Trophoblast cell (in vitro differentiated cells and primary cell): ENCODE measurements at regions not wholly inside any gene's neighbourhood (a gene's known extent, or its start where the extent isn't known, plus 50 kb on each side); places are given as distances from the start of the nearest gene placed in this dataset.

ENCODE experiments used
- DNase-seq, 2 donors: peaks; one replicate each; pipeline ENCODE4 v3.0.0-alpha.2; 2016
- H2AFZ ChIP-seq: 2 replicates; pipeline ENCODE4 v1.6.1; 2013; ENCODE audit warnings: low read length, moderate library complexity, mild to moderate bottlenecking; ENCODE audit not compliant: insufficient read depth, poor library complexity
- H2AK5ac ChIP-seq: 2 replicates; pipeline ENCODE4 v1.6.1; 2013; ENCODE audit warnings: mild to moderate bottlenecking, low read length
- H2BK120ac ChIP-seq: 2 replicates; pipeline ENCODE4 v1.6.1; 2013; ENCODE audit warnings: low read length, mild to moderate bottlenecking, moderate library complexity; ENCODE audit not compliant: insufficient read depth, poor library complexity
- H2BK12ac ChIP-seq: 2 replicates; pipeline ENCODE4 v1.6.1; 2013; ENCODE audit warnings: mild to moderate bottlenecking, low read length, moderate library complexity
- H2BK5ac ChIP-seq: 2 replicates; pipeline ENCODE4 v1.6.1; 2013; ENCODE audit warnings: low read length, low read depth, moderate library complexity, mild to moderate bottlenecking; ENCODE audit not compliant: poor library complexity
- H3K14ac ChIP-seq: 2 replicates; pipeline ENCODE4 v1.6.1; 2013; ENCODE audit warnings: mild to moderate bottlenecking, low read length
- H3K18ac ChIP-seq: 2 replicates; pipeline ENCODE4 v1.6.1; 2013; ENCODE audit warnings: mild to moderate bottlenecking, low read length
- H3K23ac ChIP-seq: 2 replicates; pipeline ENCODE4 v1.6.1; 2013; ENCODE audit warnings: low read length
- H3K27ac ChIP-seq: 2 replicates; pipeline ENCODE4 v1.5.1; 2013; ENCODE audit warnings: low read depth, mild to moderate bottlenecking, inconsistent platforms, low read length, moderate library complexity
- H3K27me3 ChIP-seq: 2 replicates; pipeline ENCODE4 v1.6.1; 2013; ENCODE audit warnings: inconsistent platforms, mild to moderate bottlenecking, low read length, moderate library complexity; ENCODE audit not compliant: insufficient read depth
- H3K36me3 ChIP-seq, 2 experiments: 1 replicate in 1 of 2; 2 replicates in 1 of 2; pipeline ENCODE4 v1.6.1; 2013; ENCODE audit warnings: low read length in 2 of 2, mild to moderate bottlenecking in 2 of 2, moderate library complexity in 1 of 2; ENCODE audit not compliant: insufficient read depth in 2 of 2, control insufficient read depth in 1 of 2
- H3K4ac ChIP-seq: 2 replicates; pipeline ENCODE4 v1.6.1; 2013; ENCODE audit warnings: low read depth, mild to moderate bottlenecking, low read length, moderate library complexity
- H3K4me1 ChIP-seq, 2 experiments: 1 replicate in 1 of 2; 2 replicates in 1 of 2; pipeline ENCODE4 v1.6.1; 2013; ENCODE audit warnings: low read length in 2 of 2, mild to moderate bottlenecking in 2 of 2, moderate library complexity in 1 of 2; ENCODE audit not compliant: insufficient read depth in 2 of 2, control insufficient read depth in 1 of 2
- H3K4me2 ChIP-seq: 2 replicates; pipeline ENCODE4 v1.6.1; 2013; ENCODE audit warnings: inconsistent platforms, mild to moderate bottlenecking, low read length, moderate library complexity
- H3K4me3 ChIP-seq: 2 replicates; pipeline ENCODE4 v1.5.1; 2013; ENCODE audit warnings: mild to moderate bottlenecking, low read depth, low read length, inconsistent platforms
- H3K79me1 ChIP-seq: one replicate; pipeline ENCODE4 v1.6.1; 2013; ENCODE audit warnings: low read length
- H3K79me2 ChIP-seq: 2 replicates; pipeline ENCODE4 v1.6.1; 2013; ENCODE audit warnings: low read length, mild to moderate bottlenecking; ENCODE audit not compliant: control insufficient read depth, insufficient read depth, poor library complexity
- H3K9ac ChIP-seq: 2 replicates; pipeline ENCODE4 v1.6.1; 2013; ENCODE audit warnings: mild to moderate bottlenecking, low read length
- H3K9me3 ChIP-seq: 2 replicates; pipeline ENCODE4 v1.6.1; 2013; ENCODE audit warnings: low read depth, mild to moderate bottlenecking, control low read depth, inconsistent platforms, low read length; ENCODE audit not compliant: insufficient read depth
- H4K12ac ChIP-seq: 2 replicates; pipeline ENCODE4 v1.6.1; 2013; ENCODE audit warnings: low read depth, mild to moderate bottlenecking, low read length, moderate library complexity
- H4K8ac ChIP-seq: 2 replicates; pipeline ENCODE4 v1.6.1; 2013; ENCODE audit warnings: low read depth, mild to moderate bottlenecking, low read length, moderate library complexity
- H4K91ac ChIP-seq: one replicate; pipeline ENCODE4 v1.6.1; 2013; ENCODE audit warnings: low read depth, mild to moderate bottlenecking, low read length, moderate library complexity
- WGBS: extraction: QIAGEN DNeasy Blood & Tissue Kit; methylation state at CpG from one replicate; pipeline ENCODE4 v1.1.7; 2013; ENCODE audit warnings: missing lambda C conversion rate; ENCODE audit not compliant: insufficient read length, insufficient coverage; ENCODE audit errors: extremely low coverage; 5-methylcytosine and 5-hydroxymethylcytosine counted together

- H3K18ac ChIP-seq = no peak overlapping the region
- H3K4me1 ChIP-seq = no peaks in the 10 kb centered on the region
- H2BK5ac ChIP-seq = no peak overlapping the region
- no peak overlapping the region for H4K8ac ChIP-seq
- no peaks in the 10 kb centered on the region for H3K9me3 ChIP-seq
- no peak overlapping the region for H2AK5ac ChIP-seq
- no peak overlapping the region for H2BK120ac ChIP-seq
- H3K4ac ChIP-seq = no peak overlapping the region
- H3K9ac ChIP-seq = no peak overlapping the region
- H3K27ac ChIP-seq = no peak overlapping the region
- no peaks in the 10 kb centered on the region for H3K79me2 ChIP-seq
- H3K23ac ChIP-seq = no peak overlapping the region
- no peaks in the 10 kb centered on the region for H3K79me1 ChIP-seq
- WGBS = no CpG with 5 or more reads among the region's 4 CpGs
- DNase-seq = no peak
- no peaks in the 10 kb centered on the region for H3K36me3 ChIP-seq
- no peak overlapping the region for H2AFZ ChIP-seq
- no peak overlapping the region for H3K4me3 ChIP-seq
- no peak overlapping the region for H3K4me2 ChIP-seq
- no peaks in the 10 kb centered on the region for H3K27me3 ChIP-seq
- no peak overlapping the region for H2BK12ac ChIP-seq
- no peak overlapping the region for H4K12ac ChIP-seq
- H4K91ac ChIP-seq = no peak overlapping the region
- H3K14ac ChIP-seq = no peak overlapping the region
Measured at GRCh38 chr18:56307354-56308170, 330.8 kb downstream of the TXNL1 start.

DNA sequence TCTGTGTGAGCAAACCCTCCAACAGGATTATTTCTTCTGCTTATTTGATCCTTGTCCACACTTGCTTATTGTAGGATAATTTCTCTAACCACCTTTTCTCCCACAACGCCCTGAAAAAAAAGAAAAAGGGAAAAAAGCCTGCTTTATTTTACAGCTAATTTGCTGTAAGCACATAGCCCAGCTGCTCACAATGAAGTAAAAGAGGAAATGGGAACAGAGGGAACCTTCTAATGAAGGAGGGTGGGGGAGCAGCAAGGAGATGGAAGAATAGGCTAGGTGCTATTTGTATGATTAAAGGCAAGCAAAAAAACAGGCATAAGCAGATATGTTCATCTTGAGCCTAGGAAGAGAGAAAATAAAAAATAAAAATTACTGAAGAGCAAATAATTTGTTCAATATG is 331.6 kb downstream of the TXNL1 start:
- Histone ChIP-seq H4K12ac (no peak overlapping the region), H2BK5ac (no peak overlapping the region), H2AFZ (no peak overlapping the region), H3K23ac (no peak overlapping the region), H3K9ac (no peak overlapping the region), H3K4me2 (no peak overlapping the region), H3K14ac (no peak overlapping the region), H4K91ac (no peak overlapping the region), H2BK12ac (no peak overlapping the region), H3K36me3 (no peaks in the 10 kb centered on the region), H2BK120ac (no peak overlapping the region), H3K79me1 (no peaks in the 10 kb centered on the region), H3K4me3 (no peak overlapping the region), H3K27ac (no peak overlapping the region), H3K79me2 (no peaks in the 10 kb centered on the region), H3K9me3 (no peaks in the 10 kb centered on the region), H3K18ac (no peak overlapping the region), H3K4me1 (no peaks in the 10 kb centered on the region), H2AK5ac (no peak overlapping the region), H4K8ac (no peak overlapping the region), H3K27me3 (no peaks in the 10 kb centered on the region), H3K4ac (no peak overlapping the region)
- no peak for DNase-seq
- no CpG with 5 or more reads among the region's 1 CpG for WGBS

DNA sequence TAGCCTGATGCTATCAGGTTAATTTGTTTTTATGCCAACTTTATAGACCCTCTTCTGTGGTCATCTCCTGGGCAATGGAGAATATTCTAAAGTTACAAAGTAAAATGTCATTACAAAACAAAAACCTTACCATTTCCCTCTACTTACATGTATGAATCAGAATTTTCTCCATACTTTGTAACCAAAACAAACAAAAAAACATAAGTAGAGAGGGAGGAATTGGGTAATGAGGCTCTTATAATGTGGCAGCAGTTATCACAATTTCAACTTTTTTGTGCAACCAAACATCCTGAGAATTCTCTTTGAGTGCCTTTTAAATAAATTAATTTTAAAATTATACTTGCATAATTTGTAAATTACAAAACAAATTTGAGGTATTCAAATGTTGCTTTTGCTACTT is 332.8 kb downstream of the TXNL1 start:
- Histone ChIP-seq H3K23ac (no peak overlapping the region), H2BK12ac (no peak overlapping the region), H3K18ac (no peak overlapping the region), H3K4ac (no peak overlapping the region), H3K4me1 (no peaks in the 10 kb centered on the region), H3K14ac (no peak overlapping the region), H2BK120ac (no peak overlapping the region), H4K12ac (no peak overlapping the region), H3K27ac (no peak overlapping the region), H3K79me1 (no peaks in the 10 kb centered on the region), H3K36me3 (no peaks in the 10 kb centered on the region), H2BK5ac (no peak overlapping the region), H3K9ac (no peak overlapping the region), H3K4me2 (no peak overlapping the region), H2AFZ (no peak overlapping the region), H3K79me2 (no peaks in the 10 kb centered on the region), H3K4me3 (no peak overlapping the region), H4K8ac (no peak overlapping the region), H3K9me3 (no peaks in the 10 kb centered on the region), H3K27me3 (no peaks in the 10 kb centered on the region), H4K91ac (no peak overlapping the region), H2AK5ac (no peak overlapping the region)
- peak in 1 of 2 donors; percentile 59 for DNase-seq

DNA sequence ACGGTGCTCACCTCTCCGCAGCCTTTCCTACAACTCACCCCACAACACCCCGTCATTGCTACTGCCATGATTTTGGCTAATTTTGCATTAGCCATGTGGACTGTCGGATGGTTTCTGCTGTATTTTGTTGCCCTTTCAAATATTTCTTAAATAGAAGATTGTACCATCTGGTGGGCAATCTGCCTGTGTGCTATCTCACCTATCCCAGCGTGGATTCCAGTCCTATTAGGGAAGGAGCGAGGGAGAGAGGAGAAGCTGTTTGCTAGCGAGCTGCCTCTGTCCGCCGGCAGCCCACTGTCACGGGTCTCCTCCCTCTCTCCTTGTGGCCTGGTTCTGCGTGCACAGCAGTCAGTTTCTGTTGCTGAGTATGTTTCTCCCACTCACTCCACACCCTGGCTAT is 336.2 kb downstream of the TXNL1 start:
- Histone ChIP-seq H3K18ac (no peak overlapping the region), H3K9me3 (no peaks in the 10 kb centered on the region), H4K8ac (no peak overlapping the region), H3K79me2 (no peaks in the 10 kb centered on the region), H2BK5ac (no peak overlapping the region), H4K12ac (no peak overlapping the region), H3K4ac (no peak overlapping the region), H3K23ac (no peak overlapping the region), H3K27me3 (no peaks in the 10 kb centered on the region), H3K79me1 (no peaks in the 10 kb centered on the region), H2AK5ac (no peak overlapping the region), H3K14ac (no peak overlapping the region), H3K4me3 (no peak overlapping the region), H2BK12ac (no peak overlapping the region), H2BK120ac (no peak overlapping the region), H3K9ac (no peak overlapping the region), H3K27ac (no peak overlapping the region), H3K4me2 (no peak overlapping the region), H2AFZ (no peak overlapping the region), H3K36me3 (no peaks in the 10 kb centered on the region), H4K91ac (no peak overlapping the region), H3K4me1 (no peaks in the 10 kb centered on the region)
- DNase-seq = no peak
- no CpG with 5 or more reads among the region's 11 CpGs for WGBS
